Cardiac muscle cell (in vitro differentiated cells and primary cell): ENCODE measurements at regions not wholly inside any gene's neighbourhood (a gene's known extent, or its start where the extent isn't known, plus 50 kb on each side); places are given as distances from the start of the nearest gene placed in this dataset.

ENCODE experiments used
- DNase-seq, 2 donors: peaks; one replicate each; pipeline versions ENCODE4 v3.0.0 to v3.0.0-alpha.2; 2010 to 2017; ENCODE audit warnings: low read depth in 1 of 2, low spot score in 1 of 2
- H3K27ac ChIP-seq: fragments of 200-600 bp; sonication (generic); 2 replicates; pipeline ENCODE4 v1.5.1; 2016
- H3K27me3 ChIP-seq: fragments of 200-600 bp; sonication (generic); 2 replicates; pipeline ENCODE4 v1.6.0; 2016; ENCODE audit warnings: control low read depth
- H3K36me3 ChIP-seq: fragments of 200-600 bp; sonication (generic); 2 replicates; pipeline ENCODE4 v1.5.1; 2016; ENCODE audit warnings: control low read depth
- H3K4me1 ChIP-seq: fragments of 200-600 bp; sonication (generic); 2 replicates; pipeline ENCODE4 v1.8.1; 2017; ENCODE audit warnings: low read depth, mild to moderate bottlenecking, mixed run types
- H3K4me3 ChIP-seq: fragments of 200-600 bp; sonication (generic); 2 replicates; pipeline ENCODE4 v1.5.1; 2016; ENCODE audit warnings: mild to moderate bottlenecking
- H3K9me3 ChIP-seq: fragments of 200-600 bp; sonication (generic); 2 replicates; pipeline ENCODE4 v1.5.1; 2017; ENCODE audit warnings: low read depth, mild to moderate bottlenecking, control low read depth
- TF ChIP-seq, protein P1 (sequence below): IDR thresholded peaks from 2 replicates; pipeline ENCODE4 v1.5.1; 2012; ENCODE audit warnings: low read depth, mild to moderate bottlenecking, low read length

DNA sequence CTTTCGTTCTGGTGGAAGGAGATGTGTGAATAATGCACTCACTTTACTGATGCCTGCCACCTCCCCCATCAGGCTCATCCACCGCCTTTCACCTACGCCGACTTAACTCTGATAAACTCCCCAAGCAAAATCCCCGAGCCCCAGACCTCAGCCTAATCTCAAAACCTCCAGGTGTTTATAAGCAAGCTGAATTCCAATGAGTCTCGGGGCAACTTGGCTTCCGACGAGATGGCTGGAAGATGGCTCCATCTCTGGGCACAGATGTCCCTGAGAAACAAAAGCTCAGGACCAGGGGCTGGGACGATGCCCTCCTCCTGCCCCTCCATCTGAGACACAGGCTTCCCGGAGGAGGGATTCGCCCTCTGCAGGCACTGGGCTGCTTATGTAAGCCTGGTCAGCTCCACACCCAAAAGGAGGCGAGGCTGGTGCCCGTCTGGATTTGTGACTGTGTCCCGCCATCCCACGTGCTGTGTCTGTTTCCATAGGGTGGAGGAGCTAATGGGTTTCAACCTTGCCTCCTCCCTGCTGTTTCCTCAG, 386.4 kb upstream of the TNRC6C start:
- H3K4me1 ChIP-seq = no peaks in the 10 kb centered on the region
- DNase-seq = no peak

GRCh38 chr17:77572851-77573250, 385.7 kb upstream of the TNRC6C start:
- Histone ChIP-seq H3K9me3 (no peaks in the 10 kb centered on the region), H3K4me1 (no peaks in the 10 kb centered on the region), H3K27me3 (peaks cover 22% of the 10 kb centered on the region), H3K4me3 (no peak overlapping the region), H3K27ac (no peak overlapping the region), H3K36me3 (no peaks in the 10 kb centered on the region)
- no peak for DNase-seq
- TF ChIP-seq, protein P1, sequence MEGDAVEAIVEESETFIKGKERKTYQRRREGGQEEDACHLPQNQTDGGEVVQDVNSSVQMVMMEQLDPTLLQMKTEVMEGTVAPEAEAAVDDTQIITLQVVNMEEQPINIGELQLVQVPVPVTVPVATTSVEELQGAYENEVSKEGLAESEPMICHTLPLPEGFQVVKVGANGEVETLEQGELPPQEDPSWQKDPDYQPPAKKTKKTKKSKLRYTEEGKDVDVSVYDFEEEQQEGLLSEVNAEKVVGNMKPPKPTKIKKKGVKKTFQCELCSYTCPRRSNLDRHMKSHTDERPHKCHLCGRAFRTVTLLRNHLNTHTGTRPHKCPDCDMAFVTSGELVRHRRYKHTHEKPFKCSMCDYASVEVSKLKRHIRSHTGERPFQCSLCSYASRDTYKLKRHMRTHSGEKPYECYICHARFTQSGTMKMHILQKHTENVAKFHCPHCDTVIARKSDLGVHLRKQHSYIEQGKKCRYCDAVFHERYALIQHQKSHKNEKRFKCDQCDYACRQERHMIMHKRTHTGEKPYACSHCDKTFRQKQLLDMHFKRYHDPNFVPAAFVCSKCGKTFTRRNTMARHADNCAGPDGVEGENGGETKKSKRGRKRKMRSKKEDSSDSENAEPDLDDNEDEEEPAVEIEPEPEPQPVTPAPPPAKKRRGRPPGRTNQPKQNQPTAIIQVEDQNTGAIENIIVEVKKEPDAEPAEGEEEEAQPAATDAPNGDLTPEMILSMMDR = no peak

More for the DNA sequence above, 386.4 kb upstream of the TNRC6C start:
- Histone ChIP-seq H3K9me3 (no peaks in the 10 kb centered on the region), H3K36me3 (no peaks in the 10 kb centered on the region), H3K27ac (no peak overlapping the region), H3K27me3 (peaks cover 22% of the 10 kb centered on the region), H3K4me3 (no peak overlapping the region)
- TF ChIP-seq, protein P1 = no peak

GRCh38 chr17:77577491-77577890, 381.0 kb upstream of the TNRC6C start:
- Histone ChIP-seq H3K36me3 (no peaks in the 10 kb centered on the region), H3K4me3 (no peak overlapping the region), H3K27ac (no peak overlapping the region), H3K27me3 (peaks cover 6% of the 10 kb centered on the region), H3K9me3 (no peaks in the 10 kb centered on the region), H3K4me1 (no peaks in the 10 kb centered on the region)
- no peak for DNase-seq
- TF ChIP-seq, protein P1 = no peak

DNA sequence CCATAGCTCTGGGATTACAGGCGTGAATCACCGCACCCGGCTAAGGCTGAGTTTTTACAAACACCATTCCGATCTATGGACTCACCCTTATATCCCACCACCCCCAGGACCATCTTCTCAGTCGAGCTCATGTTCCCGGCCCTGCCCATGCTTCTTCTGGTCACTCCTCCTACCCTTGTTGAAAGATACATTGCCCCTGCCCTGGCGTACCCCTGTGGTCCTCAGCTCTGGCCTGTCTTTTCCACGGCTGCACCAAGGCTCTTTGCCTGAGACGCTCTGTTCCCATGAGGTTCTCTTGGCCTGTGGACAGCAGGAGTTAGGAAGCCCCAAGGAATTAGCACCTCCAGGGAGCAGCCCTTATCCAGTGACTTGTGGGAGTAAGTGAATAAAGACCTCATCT, 379.4 kb upstream of the TNRC6C start:
- H3K9me3 ChIP-seq = no peaks in the 10 kb centered on the region
- no peak overlapping the region for H3K27ac ChIP-seq
- H3K4me3 ChIP-seq = no peak overlapping the region
- no peaks in the 10 kb centered on the region for H3K36me3 ChIP-seq
- H3K27me3 ChIP-seq = no peaks in the 10 kb centered on the region
- no peaks in the 10 kb centered on the region for H3K4me1 ChIP-seq
- TF ChIP-seq, protein P1 = no peak
- DNase-seq = no peak

DNA sequence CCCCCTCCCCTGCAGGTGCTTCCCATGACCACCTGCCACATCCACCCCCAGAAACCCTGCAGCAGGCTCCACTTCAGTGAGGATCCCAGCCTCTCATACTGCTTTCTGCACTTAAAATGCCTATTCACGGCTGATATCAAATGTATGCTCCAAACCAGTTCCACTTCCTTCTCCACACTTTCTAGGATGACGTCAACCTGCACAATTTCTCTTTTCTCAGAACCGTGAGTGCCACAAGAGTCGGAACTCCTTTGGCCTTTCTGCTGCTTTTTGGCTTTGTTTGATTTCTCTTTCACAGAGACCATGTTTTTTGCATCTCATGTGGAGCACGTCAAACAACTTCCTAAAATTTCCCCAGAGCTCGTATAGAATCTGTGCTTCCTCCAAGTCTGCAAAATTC, 378.8 kb upstream of the TNRC6C start:
- H3K36me3 ChIP-seq = no peaks in the 10 kb centered on the region
- no peak for DNase-seq
- TF ChIP-seq, protein P1 = no peak
- no peaks in the 10 kb centered on the region for H3K27me3 ChIP-seq
- H3K4me3 ChIP-seq = no peak overlapping the region
- no peaks in the 10 kb centered on the region for H3K4me1 ChIP-seq
- H3K27ac ChIP-seq = no peak overlapping the region
- no peaks in the 10 kb centered on the region for H3K9me3 ChIP-seq
